ENCODE measurements at regions not wholly inside any gene's neighbourhood (a gene's known extent, or its start where the extent isn't known, plus 50 kb on each side); places are given as distances from the start of the nearest gene placed in this dataset.

DNA sequence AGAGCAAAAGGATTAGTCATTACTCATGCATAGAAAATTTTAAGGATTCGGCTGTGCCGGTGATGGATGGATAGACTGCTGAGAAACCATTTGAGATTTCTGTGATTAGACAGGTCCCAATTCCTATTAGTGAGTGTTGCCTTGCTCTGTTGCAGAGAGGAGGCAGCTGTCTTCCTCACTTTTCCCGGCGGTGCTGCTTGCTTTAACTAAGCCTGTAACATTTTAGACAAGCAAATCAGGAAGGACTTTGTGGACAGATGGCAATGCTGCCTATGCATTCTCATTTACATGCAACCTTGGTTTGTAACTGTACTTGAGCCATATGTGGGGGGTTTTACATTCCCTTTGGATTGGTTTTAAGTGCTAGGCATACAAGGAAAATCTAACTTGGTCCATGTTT, 1176.3 kb downstream of the CDH18 start:
- DNase-seq: no peak

DNA sequence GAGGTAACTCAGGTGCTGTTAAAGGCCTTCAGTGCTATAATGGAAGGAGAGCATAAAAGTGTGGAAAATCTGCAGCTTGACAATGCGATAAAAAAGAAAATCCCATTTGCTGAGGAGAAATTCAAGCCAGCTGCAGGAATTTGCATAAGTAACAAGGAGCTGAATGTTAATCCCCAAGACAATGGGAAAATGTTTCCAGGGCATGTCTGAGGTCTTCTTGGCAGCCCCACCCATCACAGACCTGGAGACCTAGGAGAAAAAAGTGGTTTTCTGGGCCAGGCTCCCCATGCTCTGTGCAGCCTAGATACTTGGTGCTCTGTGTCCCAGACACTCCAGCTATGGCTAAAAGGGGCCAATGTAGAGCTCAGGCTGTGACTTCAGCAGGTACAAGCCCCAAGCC, 1159.6 kb downstream of the CDH18 start:
- DNase-seq: no peak

DNA sequence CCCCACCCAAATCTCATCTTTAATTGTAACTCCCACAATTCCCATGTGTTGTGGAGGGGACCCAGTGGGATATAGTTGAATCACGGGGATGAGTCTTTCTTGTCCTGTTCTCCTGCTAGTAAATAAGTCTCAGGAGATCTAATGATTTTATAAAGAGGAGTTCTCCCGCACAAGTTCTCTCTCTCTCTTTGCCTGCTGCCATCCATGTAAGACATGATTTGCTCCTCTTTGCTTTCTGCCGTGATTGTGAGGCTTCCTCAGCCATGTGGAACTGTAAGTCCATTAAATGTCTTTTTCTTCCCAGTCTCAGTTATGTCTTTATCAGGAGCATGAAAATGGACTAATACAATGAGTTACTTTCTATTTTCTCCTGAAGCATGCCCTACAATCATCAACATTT, 1158.5 kb downstream of the CDH18 start:
- no peak for DNase-seq

DNA sequence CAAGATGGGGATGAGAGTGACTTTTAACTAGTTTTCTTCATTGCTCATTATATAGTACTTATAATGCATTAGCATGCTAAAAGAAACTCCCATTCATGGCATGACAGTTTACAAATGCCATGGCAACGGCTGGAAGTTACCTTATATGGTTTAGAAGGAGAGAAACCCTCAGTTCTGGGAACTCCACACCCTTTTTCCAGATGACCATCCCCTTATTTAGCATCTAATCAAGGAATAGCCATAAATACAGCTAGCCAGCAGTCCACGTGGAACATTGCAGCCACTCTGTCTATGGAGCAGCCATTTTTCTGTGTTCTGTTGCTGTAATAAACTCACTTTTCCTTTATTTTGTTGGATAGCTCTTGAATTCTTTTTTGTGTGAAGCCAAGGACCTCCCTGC, 1137.8 kb downstream of the CDH18 start:
- no peak for DNase-seq

DNA sequence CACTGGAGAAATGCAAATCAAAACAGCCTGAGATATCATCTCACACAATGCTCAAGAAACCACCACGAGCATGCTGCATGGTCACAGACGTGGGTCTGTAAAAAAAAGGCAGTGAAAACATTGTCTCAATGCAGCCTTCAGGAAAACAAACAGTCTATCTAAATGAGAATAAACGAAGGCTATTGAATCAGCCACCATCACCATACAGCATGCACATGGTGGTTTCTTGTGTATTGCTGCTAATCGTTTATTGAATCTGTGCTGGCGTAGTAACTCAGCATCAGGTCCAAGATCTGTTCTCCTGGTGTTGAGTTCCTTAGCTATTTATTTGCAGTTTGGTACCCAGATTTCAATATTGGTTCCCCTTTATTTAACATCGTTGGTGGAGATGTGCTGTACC, 1115.0 kb downstream of the CDH18 start:
- DNase-seq: no peak

DNA sequence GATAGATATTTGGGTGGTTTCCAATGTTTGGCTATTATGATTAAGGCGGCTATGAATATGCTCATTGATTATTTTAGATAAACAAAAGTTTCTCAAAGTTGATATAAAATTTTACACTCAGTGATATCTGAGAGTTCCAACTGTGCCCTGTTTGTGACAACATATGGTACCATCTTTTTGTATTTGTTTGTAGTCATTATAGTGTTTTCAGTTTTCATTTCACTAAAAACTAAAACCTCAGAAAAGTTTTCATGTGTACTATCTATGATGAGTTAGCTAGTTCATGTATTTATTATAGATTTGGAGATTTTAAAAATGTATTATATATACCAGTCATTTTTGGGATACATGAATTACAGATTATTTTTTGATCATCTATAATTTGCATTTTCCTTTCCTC, 1111.4 kb downstream of the CDH18 start:
- no peak for DNase-seq

DNA sequence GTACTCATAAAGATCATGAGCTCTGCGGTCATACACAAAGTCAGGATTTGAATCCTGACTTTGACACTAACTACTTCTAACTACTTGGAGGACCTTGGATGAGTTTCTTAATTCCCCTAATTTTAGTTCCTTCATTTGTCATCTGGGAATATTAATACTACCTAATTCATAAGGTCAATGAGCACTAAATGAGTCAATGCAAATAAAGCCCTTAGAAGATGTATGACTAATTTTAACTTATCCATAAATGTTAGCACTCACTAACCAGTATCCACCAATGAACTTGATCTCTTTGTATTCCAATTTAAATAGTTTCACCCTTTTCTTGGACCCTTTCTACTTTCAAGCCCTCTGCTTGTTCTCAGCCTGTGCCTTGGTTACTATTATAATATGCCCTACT, 1106.4 kb downstream of the CDH18 start:
- DNase-seq: no peak

DNA sequence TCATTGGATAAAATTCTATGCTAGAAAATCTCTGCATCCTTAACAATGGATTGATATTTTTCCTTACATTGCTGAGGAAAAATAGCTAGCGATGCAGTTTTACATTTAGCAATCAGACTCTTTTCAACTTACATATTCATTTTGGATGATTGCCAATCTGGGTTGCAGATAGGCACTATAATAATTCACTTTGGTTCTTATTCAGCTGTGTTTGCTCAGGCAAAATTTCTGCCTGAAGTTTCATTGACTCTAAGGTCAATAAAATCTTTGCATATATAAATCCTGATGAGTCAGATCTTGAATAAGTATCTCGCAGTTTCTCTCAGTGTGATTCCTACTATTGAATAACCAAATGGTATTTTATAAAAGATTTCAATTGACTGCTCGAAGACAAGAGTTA, 1105.8 kb downstream of the CDH18 start:
- no peak for DNase-seq

DNA sequence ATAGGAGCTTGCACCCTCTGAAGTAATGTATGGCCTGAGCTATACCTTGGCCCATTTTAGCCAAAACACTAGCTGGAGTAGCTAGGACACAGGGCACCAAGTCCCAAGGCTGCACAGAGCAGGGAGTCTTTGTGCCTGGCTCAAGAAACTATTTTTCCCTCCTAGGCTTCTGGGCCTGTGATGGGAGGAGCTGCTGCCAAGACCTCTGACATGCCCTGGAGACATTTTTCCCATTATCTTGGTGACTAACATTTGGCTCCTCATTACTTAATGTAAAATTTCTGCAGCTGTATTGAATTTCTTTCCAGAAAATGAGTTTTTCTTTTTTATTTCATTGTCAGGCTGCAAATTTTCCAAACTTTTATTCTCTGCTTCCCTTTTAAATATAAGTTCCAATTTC, 1099.2 kb downstream of the CDH18 start:
- DNase-seq: no peak

DNA sequence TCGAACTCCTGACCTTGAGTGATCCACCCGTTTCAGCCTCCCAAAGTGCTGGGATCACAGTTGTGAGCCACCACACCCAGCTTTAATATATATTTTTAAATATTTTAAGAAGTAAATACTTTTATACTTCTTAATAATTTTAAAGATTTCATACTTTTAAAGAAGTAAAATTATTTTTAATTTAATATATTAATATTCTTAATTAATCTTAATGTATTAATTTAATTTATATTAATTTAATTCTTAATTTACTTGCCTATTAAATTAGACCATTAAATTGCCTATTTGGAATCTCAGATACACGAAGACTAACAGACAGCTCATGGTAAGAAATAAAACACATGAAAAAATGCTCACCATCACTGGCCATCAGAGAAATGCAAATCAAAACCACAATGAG, 1087.4 kb downstream of the CDH18 start:
- DNase-seq: no peak

DNA sequence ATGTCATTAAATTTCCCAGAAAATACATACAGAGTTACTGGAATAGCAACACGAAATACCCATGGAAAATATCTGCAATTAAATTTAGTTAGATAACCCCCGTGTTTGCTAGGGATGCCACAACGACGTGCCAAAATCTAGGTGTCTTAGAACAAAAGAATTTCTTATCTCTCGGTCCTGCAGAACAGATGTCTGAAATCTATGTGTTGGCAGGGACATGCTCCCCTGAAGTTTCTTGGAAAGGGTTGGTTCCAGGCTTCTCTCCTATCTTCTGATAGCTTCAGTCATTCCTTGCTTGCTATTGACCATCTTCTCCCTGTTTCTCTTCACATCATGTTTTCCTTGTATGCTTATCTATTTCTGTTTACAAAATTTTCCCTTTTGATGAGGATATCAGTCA, 1067.0 kb downstream of the CDH18 start:
- DNase-seq: no peak

DNA sequence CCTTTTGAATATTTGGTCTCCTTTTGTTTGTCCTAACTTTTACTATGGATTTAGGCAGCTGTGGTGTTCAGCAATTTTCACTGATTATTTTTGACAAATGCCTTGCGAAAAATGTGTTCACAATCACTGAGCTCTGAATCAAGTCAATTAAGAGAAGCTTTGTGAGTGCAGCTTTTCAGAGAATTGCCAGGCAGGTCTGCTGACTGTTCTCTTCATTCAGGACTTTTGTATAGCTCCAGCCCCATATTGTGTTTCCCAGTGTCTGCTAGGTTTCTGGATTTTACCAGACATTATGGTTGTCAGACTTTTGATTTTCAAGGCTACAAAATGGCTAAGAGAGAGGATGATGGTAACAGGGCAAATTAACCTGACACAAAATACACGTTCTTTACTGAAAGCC, 1055.9 kb downstream of the CDH18 start:
- no peak for DNase-seq

DNA sequence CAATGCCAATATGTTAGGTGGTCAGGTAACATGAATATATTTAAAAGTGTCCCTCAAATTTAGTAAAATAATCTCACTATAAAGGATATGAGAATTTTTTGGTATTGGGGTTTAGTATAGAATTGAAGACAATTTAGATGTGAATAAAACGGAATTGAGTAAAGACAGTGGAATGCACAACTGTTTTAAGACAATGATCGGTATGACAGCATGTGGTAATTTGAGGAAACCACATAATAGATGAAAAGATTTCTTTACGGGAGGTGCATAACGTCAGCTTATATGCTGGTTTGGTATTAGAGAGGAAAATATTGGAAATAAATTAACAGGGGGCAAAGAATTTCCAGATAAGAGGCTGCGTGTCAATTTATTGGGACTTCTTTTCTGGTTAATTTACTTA, 1043.2 kb downstream of the CDH18 start:
- no peak for DNase-seq

DNA sequence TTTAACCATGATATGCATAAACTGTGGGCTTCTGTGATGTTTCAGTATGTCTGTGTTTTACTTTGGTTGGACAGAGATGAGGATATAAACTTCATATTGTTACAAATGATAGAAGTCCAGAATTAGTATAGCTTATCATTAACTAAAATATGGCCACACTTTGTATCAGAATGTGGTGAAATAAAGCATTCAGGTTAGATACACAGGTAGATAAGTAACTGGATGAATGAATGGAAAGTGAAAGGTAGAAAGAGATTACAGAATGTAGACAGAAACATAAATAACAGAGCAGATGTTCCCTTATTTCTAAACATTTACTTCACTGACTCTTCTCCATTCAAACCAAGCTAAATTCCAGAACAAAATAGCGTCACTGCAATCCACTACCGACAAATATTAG, 1033.8 kb downstream of the CDH18 start:
- DNase-seq: no peak

DNA sequence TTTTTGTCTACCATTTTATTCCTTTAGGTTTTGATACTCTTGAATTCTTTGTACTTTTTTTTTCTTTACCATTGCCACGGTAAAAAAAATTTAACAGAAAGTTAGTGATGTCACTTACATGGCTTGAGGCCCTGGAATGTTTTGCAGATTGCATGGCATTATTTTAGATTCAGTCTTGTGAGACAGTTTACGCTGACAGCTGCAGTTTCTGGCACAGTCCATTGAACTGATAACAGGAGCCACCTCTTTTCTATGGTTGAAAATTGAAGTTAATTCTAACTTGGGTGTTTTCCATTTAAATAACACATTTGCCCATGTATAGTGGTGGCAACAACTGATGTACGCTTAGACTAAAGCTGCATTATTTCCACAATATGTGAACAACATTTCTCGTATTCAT, 1028.5 kb downstream of the CDH18 start:
- DNase-seq: no peak

DNA sequence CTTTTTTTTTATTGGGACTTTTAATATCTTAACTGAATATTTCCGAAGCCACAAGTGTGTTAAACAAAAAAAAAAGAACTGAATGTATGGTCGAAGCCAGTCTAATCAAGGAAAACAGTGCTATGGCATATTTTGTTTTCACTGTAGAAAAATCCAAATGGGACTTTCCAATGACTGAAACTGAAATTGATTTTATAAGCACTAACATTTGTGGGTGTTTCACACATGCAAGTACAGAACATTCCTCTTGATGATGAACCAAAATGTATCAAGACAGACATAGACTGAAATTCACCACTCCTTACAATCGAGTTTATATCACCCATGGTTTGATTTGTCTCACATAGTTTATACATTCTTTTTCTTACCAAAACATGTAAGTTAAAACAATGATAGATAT, 1026.8 kb downstream of the CDH18 start:
- DNase-seq: no peak

DNA sequence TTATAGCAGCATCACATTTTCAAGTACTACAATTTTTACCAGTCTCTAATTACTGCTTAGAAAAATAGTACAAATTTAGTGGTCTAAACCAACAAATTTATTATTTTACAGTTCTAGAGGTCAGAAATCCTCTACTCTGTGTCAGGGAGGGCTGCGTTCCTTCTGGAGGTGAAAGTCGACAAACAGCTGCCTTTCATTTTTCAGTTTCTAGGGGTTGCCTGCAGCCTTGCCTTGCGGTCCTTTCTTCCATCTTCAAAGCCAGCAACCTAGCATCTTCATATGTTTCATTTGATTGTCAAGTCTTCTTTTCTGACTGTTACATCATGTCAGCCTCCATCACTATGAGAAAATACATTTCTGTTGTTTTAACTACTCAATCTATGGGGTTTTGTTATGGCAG, 1022.1 kb downstream of the CDH18 start:
- DNase-seq: no peak

DNA sequence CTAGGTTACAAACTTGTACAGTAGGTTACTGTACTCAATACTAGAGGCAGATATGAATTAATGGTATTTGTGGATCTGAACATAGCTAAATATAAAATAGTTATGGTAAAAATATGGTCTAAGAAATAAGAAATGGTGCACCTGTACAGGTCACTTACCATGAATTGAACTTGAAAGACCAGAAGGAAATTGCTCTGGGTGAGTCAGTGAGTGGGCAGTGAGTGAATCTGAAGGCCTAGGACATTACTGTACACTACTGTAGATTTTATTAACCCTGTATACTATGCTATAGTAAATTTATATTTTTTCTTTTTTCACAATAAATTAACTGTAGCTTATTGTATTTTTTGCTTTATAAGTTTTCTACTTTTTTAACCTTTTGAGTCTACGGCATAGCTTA, 1020.4 kb downstream of the CDH18 start:
- DNase-seq: no peak

DNA sequence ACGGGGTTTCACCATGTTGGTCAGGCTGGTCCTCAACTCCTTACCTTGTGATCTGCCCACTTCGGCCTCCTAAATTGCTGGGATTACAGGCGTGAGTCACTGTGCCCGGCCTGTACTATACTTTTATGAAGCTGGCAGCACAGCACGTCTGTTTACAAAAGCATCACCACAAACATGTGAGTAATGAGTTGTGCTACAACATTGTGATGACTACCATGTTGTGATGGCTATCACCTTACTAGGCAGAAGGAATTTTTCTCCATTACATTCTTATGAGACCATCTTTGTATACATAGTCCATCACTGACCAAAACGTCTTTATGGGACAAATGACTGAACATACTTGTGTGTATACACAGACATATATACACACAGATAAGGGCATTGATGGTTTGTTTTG, 1019.0 kb downstream of the CDH18 start:
- no peak for DNase-seq

DNA sequence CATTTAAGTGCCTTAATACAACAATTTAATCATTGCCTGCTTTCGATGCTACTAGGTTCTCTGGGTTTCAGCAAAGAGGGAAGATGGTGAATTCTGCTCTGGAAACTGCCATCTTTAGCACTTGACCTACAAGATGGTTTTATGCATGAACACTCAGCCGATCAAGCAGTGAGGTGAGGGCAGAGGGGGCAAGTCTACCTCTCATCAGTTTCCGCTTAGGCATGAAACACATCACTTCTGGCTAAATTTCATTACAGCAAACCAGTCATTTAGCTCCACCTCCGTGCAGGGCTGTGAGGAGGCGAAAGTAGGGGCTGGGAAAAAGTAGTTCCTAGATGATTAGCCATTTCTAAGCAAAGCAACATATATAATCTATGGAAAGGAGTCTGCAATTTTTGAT, 1018.0 kb downstream of the CDH18 start:
- DNase-seq: no peak

DNA sequence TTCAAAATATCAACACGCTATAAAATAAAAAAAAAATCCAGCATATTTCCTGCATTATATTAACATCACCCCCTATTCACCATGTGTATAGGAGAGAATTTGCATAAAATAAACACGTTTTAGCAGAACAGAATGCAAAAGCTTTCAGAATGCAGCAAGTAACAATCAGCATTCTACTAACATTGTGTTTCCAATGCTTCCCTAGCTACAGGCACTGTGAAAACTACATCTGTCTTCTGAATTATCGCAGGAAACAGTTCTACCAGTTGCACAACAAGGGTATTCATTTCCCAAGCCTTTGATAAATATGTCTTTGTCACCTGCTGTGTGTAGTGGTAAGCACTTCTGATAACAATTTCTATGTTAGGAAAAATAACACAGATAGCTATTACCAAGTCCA, 1015.8 kb downstream of the CDH18 start:
- DNase-seq: no peak

DNA sequence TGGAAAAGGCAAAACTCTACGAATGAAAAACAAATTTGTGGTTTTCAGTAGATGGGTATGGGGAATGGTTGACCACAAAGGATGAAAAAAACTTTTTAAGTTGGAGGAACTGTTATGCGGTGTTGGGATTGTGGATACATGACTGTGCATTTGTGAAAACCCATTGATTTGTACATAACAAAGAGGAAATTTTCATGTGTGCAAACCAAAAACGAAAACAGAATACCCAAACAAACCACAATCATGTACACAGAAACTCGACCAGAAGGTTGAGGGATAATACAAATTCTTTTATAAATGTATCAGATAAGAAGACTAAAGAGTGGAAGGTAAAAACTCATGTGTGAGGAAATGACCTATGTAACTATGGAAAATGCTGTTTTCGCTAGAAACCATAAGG, 1012.4 kb downstream of the CDH18 start:
- no peak for DNase-seq

DNA sequence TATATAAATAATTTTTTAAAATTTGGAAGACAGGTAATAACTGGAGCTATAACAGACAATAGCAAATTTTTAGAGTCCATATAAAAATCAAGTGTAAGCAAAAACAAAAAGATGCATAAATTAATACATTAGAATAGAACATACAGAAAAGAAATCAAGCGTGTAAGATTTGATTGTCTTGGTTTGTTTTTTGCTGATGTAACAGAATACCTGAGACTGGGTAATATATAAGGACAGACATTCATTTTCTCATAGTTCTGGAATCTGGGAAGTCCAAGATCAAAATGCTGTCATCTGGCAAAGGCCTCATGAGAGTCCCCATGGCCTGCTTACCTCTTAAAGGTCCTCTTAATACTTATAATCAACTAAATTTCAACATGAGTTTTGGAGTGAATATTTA, 1010.1 kb downstream of the CDH18 start:
- DNase-seq: no peak

DNA sequence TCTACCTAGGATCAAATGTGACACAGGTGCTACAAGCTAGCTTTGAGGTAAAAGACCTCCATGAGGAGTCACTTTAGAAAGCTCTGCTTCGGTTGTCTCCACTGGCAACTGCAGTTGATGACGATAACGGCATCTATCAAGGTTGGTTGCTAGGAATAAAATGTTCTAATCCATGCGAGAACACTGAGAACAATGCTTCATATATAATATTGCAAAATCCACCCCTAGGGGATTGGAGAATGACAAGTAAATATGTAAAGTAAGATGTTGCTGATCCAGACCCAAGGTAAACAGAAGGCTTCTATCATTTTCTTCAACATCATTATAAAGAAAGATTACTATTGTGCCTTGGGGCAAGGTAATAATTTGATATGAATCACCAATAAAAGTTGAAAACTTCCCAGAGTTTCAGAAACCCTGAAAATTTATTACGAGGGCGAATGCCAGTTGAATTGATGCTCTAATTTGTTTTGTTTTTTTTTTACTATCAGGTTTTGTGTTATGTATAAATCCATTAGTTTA, 1003.4 kb downstream of the CDH18 start:
- DNase-seq: no peak

DNA sequence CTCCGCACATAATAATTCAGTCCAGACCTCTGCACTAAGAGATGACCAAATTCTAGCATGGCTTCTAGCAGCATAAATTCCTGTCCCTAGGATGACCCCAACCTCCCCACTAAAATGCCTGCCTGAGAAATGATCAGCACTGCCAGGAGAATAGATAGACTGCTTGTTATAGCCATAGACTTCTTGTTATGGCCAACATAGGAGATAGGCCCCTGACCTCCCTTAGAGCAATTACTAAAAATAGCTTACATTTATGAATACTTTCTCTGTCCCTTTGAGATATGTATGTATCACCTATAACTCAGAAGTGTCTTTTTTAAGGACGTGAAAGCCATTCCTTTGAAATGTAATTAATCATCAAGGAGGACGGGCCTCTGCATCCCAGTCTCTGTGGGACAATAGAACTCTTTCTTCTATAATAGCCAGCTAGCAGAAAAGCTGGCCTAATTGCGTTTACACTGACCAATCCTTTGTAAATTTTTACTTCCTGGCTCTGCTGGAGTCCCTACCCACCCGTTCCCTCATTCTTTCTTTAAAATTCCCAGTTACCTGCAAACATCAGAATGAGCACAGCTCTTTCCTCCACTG, 1002.7 kb downstream of the CDH18 start:
- DNase-seq: peak; percentile 40

DNA sequence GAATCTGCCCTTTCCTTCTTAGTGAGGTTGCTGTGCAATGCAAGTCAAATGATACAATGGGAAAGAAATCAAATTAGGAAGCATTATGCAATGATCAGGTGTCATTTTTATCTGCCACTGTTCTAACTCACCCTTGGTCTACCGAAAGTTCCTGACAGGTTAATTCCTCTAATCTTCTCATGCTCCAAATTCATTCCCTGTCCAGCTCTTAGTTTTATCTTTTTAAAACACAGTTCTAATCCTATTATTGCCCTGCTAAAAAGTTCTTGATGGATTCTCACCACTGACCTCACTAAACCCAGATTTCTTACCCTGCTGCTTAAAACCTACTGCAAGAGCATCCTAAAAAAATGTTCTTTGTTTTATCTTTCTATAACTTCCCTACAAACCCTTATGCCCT, 1000.9 kb downstream of the CDH18 start:
- no peak for DNase-seq

Measured in retina (tissue), 1 donor.